GM12878 (cell line): ENCODE measurements at regions not wholly inside any gene's neighbourhood (a gene's known extent, or its start where the extent isn't known, plus 50 kb on each side); places are given as distances from the start of the nearest gene placed in this dataset.

Experiments used
- ATAC-seq: fragments of 200-7000 bp; cut with Tn5 transposase; 3 replicates; pipeline ENCODE4 v1.9.1; 2020; ENCODE audit warnings: mild to moderate bottlenecking, moderate library complexity
- BruUV-seq: library from RNA; stranded (reverse); fragments of 400-500 nt; replicated peaks from 2 replicates; lab custom pipeline; 2021; lab: Mats Ljungman, UMichigan
- CTCF ChIA-PET: fragments of 300-600 bp; sonication (Branson Sonifier 250); formaldehyde crosslinking; extraction: SDS; loops from one replicate; lab custom pipeline; 2021; ENCODE audit warnings: inconsistent platforms; lab: Yijun Ruan, JAX
- POLR2A ChIA-PET: fragments of 350-600 bp; formaldehyde crosslinking; extraction: SDS; loops from one replicate; lab custom pipeline; 2021; ENCODE audit warnings: inconsistent platforms; lab: Charles Lee
- RAD21 ChIA-PET: fragments of 300-600 bp; sonication (Branson Sonifier 250); formaldehyde crosslinking; loops from one replicate; lab custom pipeline; 2023; ENCODE audit warnings: antibody characterized with exemption; ENCODE audit not compliant: unreplicated experiment; lab: Charles Lee
- SMC1A ChIA-PET: fragments of 300-600 bp; sonication (Branson Sonifier 250); formaldehyde crosslinking; loops from one replicate; lab custom pipeline; 2023; ENCODE audit not compliant: unreplicated experiment, uncharacterized antibody; lab: Charles Lee
- DNase-seq: peaks from one replicate; pipeline ENCODE4 v3.0.0-alpha.2; 2011; ENCODE audit warnings: low read depth, low spot score
- FAIRE-seq: peaks from 3 replicates; lab custom pipeline; 2011; peaks lifted over from hg19 to GRCh38; lab: Jason Lieb, UNC
- H2AFZ ChIP-seq: 2 replicates; pipeline ENCODE4 v1.6.0; 2011; ENCODE audit warnings: low read depth, low read length, control low read depth; ENCODE audit not compliant: control insufficient read depth
- H3K27ac ChIP-seq: 2 replicates; pipeline ENCODE4 v1.5.1; 2011; ENCODE audit warnings: control low read depth; ENCODE audit not compliant: control insufficient read depth, insufficient read depth
- H3K27me3 ChIP-seq, 2 experiments: replicated peaks in 1 of 2; 2 replicates each; pipeline versions ENCODE4 v1.6.0 to v1.6.1; 2011; ENCODE audit warnings: low read length in 1 of 2; ENCODE audit not compliant: control insufficient read depth in 2 of 2, insufficient read depth in 2 of 2
- H3K36me3 ChIP-seq, 2 experiments: 2 replicates each; pipeline ENCODE4 v1.5.1; 2011; ENCODE audit warnings: low read length in 1 of 2; ENCODE audit not compliant: control insufficient read depth in 2 of 2, insufficient read depth in 2 of 2
- H3K4me1 ChIP-seq: 2 replicates; pipeline ENCODE4 v1.6.1; 2011; ENCODE audit warnings: mild to moderate bottlenecking, low read length, moderate library complexity, mixed read lengths; ENCODE audit not compliant: control insufficient read depth, insufficient read depth
- H3K4me2 ChIP-seq: 2 replicates; pipeline ENCODE4 v1.6.0; 2011; ENCODE audit warnings: control low read depth; ENCODE audit not compliant: control insufficient read depth, insufficient read depth
- H3K4me3 ChIP-seq: fragments of 200-600 bp; sonication (generic); 2 replicates; pipeline ENCODE4 v1.5.1; 2016
- H3K79me2 ChIP-seq: 2 replicates; pipeline ENCODE4 v1.6.0; 2011; ENCODE audit warnings: low read length; ENCODE audit not compliant: control insufficient read depth, insufficient read depth
- H3K9ac ChIP-seq: 2 replicates; pipeline ENCODE4 v1.8.0; 2011; ENCODE audit warnings: low read length, control low read depth, mixed read lengths; ENCODE audit not compliant: control insufficient read depth, insufficient read depth
- H3K9me3 ChIP-seq: replicated peaks from 3 replicates; pipeline ENCODE4 v1.5.1; 2011; ENCODE audit warnings: mild to moderate bottlenecking, low read length; ENCODE audit not compliant: control insufficient read depth, insufficient read depth
- H4K20me1 ChIP-seq: 2 replicates; pipeline ENCODE4 v1.6.0; 2011; ENCODE audit not compliant: control insufficient read depth, insufficient read depth
- ASH2L ChIP-seq: fragments of 300-600, 200-600 bp; sonication (generic); IDR thresholded peaks from 2 replicates; pipeline ENCODE4 v1.6.1; 2017; ENCODE audit warnings: low read depth, mild to moderate bottlenecking, borderline replicate concordance
- BMI1 ChIP-seq: fragments of 450-650 bp; IDR thresholded peaks from 2 replicates; pipeline ENCODE4 v1.6.1; 2016; ENCODE audit warnings: mild to moderate bottlenecking, moderate library complexity, borderline replicate concordance
- GABPA ChIP-seq: IDR thresholded peaks from 2 replicates; pipeline ENCODE4 v1.6.1; 2014; ENCODE audit warnings: antibody characterized with exemption, low read depth, mild to moderate bottlenecking, inconsistent platforms
- GATAD2B ChIP-seq: fragments of 450-650 bp; conservative IDR thresholded peaks from 2 replicates; pipeline ENCODE4 v1.6.1; 2017; ENCODE audit warnings: low read depth, mild to moderate bottlenecking, moderate library complexity
- HDAC6 ChIP-seq: fragments of 200-600 bp; sonication (generic); IDR thresholded peaks from one replicate; pipeline ENCODE4 v1.8.0; 2017; ENCODE audit warnings: antibody characterized with exemption; ENCODE audit not compliant: unreplicated experiment
- MTA2 ChIP-seq: fragments of 450-650 bp; IDR thresholded peaks from 2 replicates; pipeline ENCODE4 v1.6.1; 2016; ENCODE audit warnings: low read depth, mild to moderate bottlenecking, moderate library complexity
- PAX8 ChIP-seq: fragments of 450-650 bp; IDR thresholded peaks from 2 replicates; pipeline ENCODE4 v1.6.1; 2017; ENCODE audit warnings: mild to moderate bottlenecking, moderate library complexity
- POLR2AphosphoS5 ChIP-seq: IDR thresholded peaks from 2 replicates; pipeline ENCODE4 v1.6.1; 2011; ENCODE audit warnings: mild to moderate bottlenecking, low read length, inconsistent platforms
- RAD51 ChIP-seq: fragments of 450-650 bp; IDR thresholded peaks from 2 replicates; pipeline ENCODE4 v1.6.1; 2016; ENCODE audit warnings: moderate library complexity, mild to moderate bottlenecking, inconsistent platforms
- SIN3A ChIP-seq: IDR thresholded peaks from 2 replicates; pipeline ENCODE4 v1.6.1; 2012; ENCODE audit warnings: low read depth, low read length, improper control_type of control experiment
- SIX5 ChIP-seq: IDR thresholded peaks from 2 replicates; pipeline ENCODE4 v1.6.1; 2011; ENCODE audit warnings: mild to moderate bottlenecking, low read depth, low read length, moderate library complexity; ENCODE audit not compliant: severe bottlenecking
- SP1 ChIP-seq: IDR thresholded peaks from one replicate; pipeline ENCODE4 v1.6.1; 2011; ENCODE audit warnings: low read depth, low read length
- SPI1 ChIP-seq: IDR thresholded peaks from 2 replicates; pipeline ENCODE4 v1.6.1; 2011; ENCODE audit warnings: low read depth, mild to moderate bottlenecking, low read length, moderate library complexity, borderline replicate concordance; ENCODE audit not compliant: insufficient read depth
- STAT3 ChIP-seq: IDR thresholded peaks from 2 replicates; pipeline ENCODE4 v1.6.1; 2011; ENCODE audit warnings: low read depth, low read length, improper control_type of control experiment
- SUPT20H ChIP-seq: IDR thresholded peaks from 2 replicates; pipeline ENCODE4 v1.6.1; 2011; ENCODE audit warnings: low read depth, mild to moderate bottlenecking, low read length, moderate library complexity, borderline replicate concordance; ENCODE audit not compliant: control insufficient read depth
- WRNIP1 ChIP-seq: IDR thresholded peaks from 2 replicates; pipeline ENCODE4 v1.6.1; 2011; ENCODE audit warnings: low read depth, low read length, improper control_type of control experiment, borderline replicate concordance
- ZNF24 ChIP-seq: fragments of 450-650 bp; IDR thresholded peaks from 2 replicates; pipeline ENCODE4 v1.6.1; 2017; ENCODE audit warnings: antibody characterized with exemption, mild to moderate bottlenecking
- in situ Hi-C: fragments of 300-500 bp; cut with MboI; formaldehyde crosslinking; loops from 9 replicates; pipeline ENCODE4 v1.14.3; 2018; ENCODE audit warnings: mixed read lengths
- intact Hi-C: fragments of 100-400 bp; cut with micrococcal nuclease; formaldehyde crosslinking; loops from one replicate; pipeline ENCODE4 v1.14.2; 2022; ENCODE audit not compliant: unreplicated experiment
- TF ChIP-seq, protein P1 (sequence below): IDR thresholded peaks from 2 replicates; pipeline ENCODE4 v1.6.1; 2012; ENCODE audit warnings: low read depth, low read length, improper control_type of control experiment
- TF ChIP-seq, protein P2 (sequence below): IDR thresholded peaks from 2 replicates; pipeline ENCODE4 v1.6.1; 2011; ENCODE audit warnings: low read depth, mild to moderate bottlenecking, low read length, moderate library complexity, borderline replicate concordance; ENCODE audit errors: extremely low read depth

DNA sequence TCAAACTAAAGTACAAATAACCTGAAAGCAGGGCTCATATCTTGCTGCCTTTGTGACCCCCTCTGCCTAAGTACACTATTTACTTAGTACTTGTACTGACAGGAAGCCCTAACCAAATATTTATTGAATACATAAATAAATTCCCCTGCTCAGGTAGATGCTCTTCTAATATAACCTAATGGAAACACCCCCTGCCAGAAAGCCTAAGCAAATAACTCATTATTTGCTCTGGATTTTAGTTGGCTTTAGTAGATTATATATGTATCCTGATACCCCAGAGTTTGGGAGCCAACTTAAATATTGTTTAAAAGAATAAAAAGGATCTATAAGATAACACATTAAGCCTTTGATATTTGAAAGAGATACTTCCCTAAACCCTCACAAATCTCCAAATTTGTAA, 318.2 kb downstream of the PPP1R2C start:
- Histone ChIP-seq H4K20me1 (no peaks in the 10 kb centered on the region), H3K9ac (no peak overlapping the region)
- RAD21 ChIA-PET, result no interaction called here
- TF ChIP-seq SPI1 (no peak), GABPA (no peak), STAT3 (no peak), SIN3A (no peak), MTA2 (no peak), SIX5 (no peak), HDAC6 (no peak), ASH2L (no peak), WRNIP1 (no peak), BMI1 (no peak), SUPT20H (no peak), GATAD2B (no peak), ZNF24 (no peak), RAD51 (no peak), SP1 (no peak), PAX8 (no peak), POLR2AphosphoS5 (no peak)
- TF ChIP-seq, protein P1, sequence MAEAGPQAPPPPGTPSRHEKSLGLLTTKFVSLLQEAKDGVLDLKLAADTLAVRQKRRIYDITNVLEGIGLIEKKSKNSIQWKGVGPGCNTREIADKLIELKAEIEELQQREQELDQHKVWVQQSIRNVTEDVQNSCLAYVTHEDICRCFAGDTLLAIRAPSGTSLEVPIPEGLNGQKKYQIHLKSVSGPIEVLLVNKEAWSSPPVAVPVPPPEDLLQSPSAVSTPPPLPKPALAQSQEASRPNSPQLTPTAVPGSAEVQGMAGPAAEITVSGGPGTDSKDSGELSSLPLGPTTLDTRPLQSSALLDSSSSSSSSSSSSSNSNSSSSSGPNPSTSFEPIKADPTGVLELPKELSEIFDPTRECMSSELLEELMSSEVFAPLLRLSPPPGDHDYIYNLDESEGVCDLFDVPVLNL, result no peak
- TF ChIP-seq, protein P2, sequence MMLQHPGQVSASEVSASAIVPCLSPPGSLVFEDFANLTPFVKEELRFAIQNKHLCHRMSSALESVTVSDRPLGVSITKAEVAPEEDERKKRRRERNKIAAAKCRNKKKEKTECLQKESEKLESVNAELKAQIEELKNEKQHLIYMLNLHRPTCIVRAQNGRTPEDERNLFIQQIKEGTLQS, result no peak
- TF ChIP-seq, all 136 proteins: peak for 0
- DNase-seq, result no peak
- ChIA-PET CTCF (no interaction called here), POLR2A (no interaction called here), SMC1A (no interaction called here)
- H3K27me3 ChIP-seq, result no peaks in the 10 kb centered on the region
- no peaks in the 10 kb centered on the region for H3K9me3 ChIP-seq
- no peaks in the 10 kb centered on the region for H3K4me1 ChIP-seq
- no peak for ATAC-seq
- no peak overlapping the region for H3K4me2 ChIP-seq
- no TSS peak for BruUV-seq
- in situ Hi-C loops, result no loop called here
- FAIRE-seq, result no peak
- intact Hi-C loops, result loop anchor here (10.0 kb wide), 1 partner anchor 175 kb away; no protein-coding TSS in a partner anchor
- H3K27ac ChIP-seq, result no peak overlapping the region
- H3K4me3 ChIP-seq, result no peak overlapping the region
- no peak overlapping the region for H2AFZ ChIP-seq
- no peaks in the 10 kb centered on the region for H3K36me3 ChIP-seq
- no peaks in the 10 kb centered on the region for H3K79me2 ChIP-seq
